NB4 (cell line): ENCODE measurements at regions not wholly inside any gene's neighbourhood (a gene's known extent, or its start where the extent isn't known, plus 50 kb on each side); places are given as distances from the start of the nearest gene placed in this dataset.

Source experiments
- DNase-seq: peaks from one replicate; pipeline ENCODE4 v3.0.0; 2010; ENCODE audit warnings: low read depth
- H3K4me3 ChIP-seq: one replicate; pipeline ENCODE4 v1.5.1; 2011; ENCODE audit warnings: mild to moderate bottlenecking, low read depth, low read length, moderate library complexity
- CTCF ChIP-seq: IDR thresholded peaks from one replicate; pipeline ENCODE4 v1.5.1; 2012; ENCODE audit warnings: low read depth, low read length
- MAX ChIP-seq: IDR thresholded peaks from 2 replicates; pipeline ENCODE4 v1.6.1; 2011; ENCODE audit warnings: low read depth, low read length
- MYC ChIP-seq: IDR thresholded peaks from 2 replicates; pipeline ENCODE4 v1.6.1; 2011; ENCODE audit warnings: low read depth, low read length
- POLR2A ChIP-seq: IDR thresholded peaks from 2 replicates; pipeline ENCODE4 v1.6.1; 2011; ENCODE audit warnings: mild to moderate bottlenecking; ENCODE audit not compliant: insufficient read length; ENCODE audit errors: extremely low read depth

GRCh38 chr2:48147719-48148118 is 166.8 kb upstream of the FOXN2 start:
- no peak overlapping the region for H3K4me3 ChIP-seq
- no peak for DNase-seq
- TF ChIP-seq MAX (no peak), POLR2A (no peak), CTCF (no peak), MYC (no peak)

- no peak for DNase-seq
- no peak overlapping the region for H3K4me3 ChIP-seq
- TF ChIP-seq POLR2A (no peak), CTCF (no peak), MYC (no peak), MAX (no peak)
These were observed 165.5 kb upstream of the FOXN2 start for GRCh38 chr2:48148841-48149430.

- no peak overlapping the region for H3K4me3 ChIP-seq
- TF ChIP-seq CTCF (no peak), MYC (no peak), MAX (no peak), POLR2A (no peak)
- no peak for DNase-seq
These were observed 157.3 kb upstream of the FOXN2 start for GRCh38 chr2:48157150-48157549.

- no peak overlapping the region for H3K4me3 ChIP-seq
- DNase-seq, result no peak
- no peak for TF ChIP-seq MYC
These were observed 152.9 kb upstream of the FOXN2 start for GRCh38 chr2:48161628-48162027.

GRCh38 chr2:48162742-48163141 is 151.7 kb upstream of the FOXN2 start:
- no peak for DNase-seq
- TF ChIP-seq MYC, result no peak
- TF ChIP-seq POLR2A, result no peak
- TF ChIP-seq MAX, result no peak
- no peak for TF ChIP-seq CTCF
- no peak overlapping the region for H3K4me3 ChIP-seq

- no peak for DNase-seq
- H3K4me3 ChIP-seq, result no peak overlapping the region
- TF ChIP-seq MAX (no peak), POLR2A (no peak), MYC (no peak), CTCF (no peak)
These were observed 149.3 kb upstream of the FOXN2 start for GRCh38 chr2:48165070-48165753.
